HG03469 (cell line): ENCODE measurements at regions not wholly inside any gene's neighbourhood (a gene's known extent, or its start where the extent isn't known, plus 50 kb on each side); places are given as distances from the start of the nearest gene placed in this dataset.
"Not testable (repeated sequence)": the region's sequence is repeated elsewhere in the genome, so short reads cannot be mapped to it uniquely, and the experiment has no call there.

Experiments
- ATAC-seq: cut with Tn5 transposase; IDR thresholded peaks from one replicate; pipeline ENCODE4 v1.9.1; 2021; ENCODE audit warnings: mild to moderate bottlenecking, moderate library complexity, moderate number of reproducible peaks; ENCODE audit not compliant: unreplicated experiment

DNA sequence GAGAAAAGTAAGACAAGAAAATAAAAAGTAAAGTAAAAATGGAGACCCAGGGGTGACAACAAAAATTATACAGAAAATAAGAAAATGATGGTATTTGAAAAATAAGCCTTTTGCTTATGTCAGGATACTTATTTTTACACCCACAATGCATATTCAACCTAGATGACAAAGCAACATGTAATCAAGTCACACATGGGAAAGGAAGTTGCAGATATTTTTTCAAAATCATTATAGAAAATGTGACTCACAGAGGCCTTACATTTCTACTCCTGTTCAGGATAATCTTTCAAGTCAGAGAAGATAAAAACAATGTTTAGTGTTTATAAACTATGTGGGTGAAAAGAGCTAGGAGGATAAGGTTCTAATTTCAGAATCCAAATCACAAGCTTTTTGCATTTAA is 275.3 kb upstream of the UBE2E3 start:
- ATAC-seq, result no peak

DNA sequence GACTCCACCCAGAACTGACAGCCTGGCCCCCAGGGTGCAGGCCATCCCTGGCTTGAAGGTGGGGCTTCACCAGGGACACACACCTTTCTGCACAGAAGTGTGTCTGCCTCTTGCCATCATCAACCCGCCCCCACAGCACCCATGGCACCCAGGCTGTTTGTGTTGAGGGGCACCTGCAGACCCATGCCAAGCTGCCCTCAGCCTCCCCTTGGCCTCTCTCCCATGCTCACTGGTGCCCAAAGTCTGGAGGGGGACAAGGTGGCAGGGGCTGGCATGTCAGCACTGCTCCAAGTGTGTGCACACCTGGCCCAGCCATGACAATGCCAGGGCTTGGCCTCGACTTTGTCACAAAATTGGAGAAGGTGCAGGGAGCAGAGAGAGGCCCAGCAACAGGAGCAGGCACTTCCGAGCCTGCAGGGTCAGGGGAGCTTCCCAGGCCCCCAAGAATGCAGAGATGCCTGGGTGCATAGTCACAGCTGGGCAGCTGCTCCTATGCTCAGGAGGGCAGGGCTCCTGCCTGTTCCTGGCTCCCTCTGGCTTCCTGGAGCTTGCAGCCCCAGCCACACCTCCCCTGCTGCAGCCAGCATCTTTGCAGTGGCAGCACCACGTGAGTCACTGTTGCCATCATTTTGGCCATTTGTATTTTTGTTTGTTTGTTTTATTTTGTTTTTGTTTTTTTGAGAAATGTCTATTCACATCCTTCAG is 280.6 kb upstream of the UBE2E3 start:
- ATAC-seq, result no peak

DNA sequence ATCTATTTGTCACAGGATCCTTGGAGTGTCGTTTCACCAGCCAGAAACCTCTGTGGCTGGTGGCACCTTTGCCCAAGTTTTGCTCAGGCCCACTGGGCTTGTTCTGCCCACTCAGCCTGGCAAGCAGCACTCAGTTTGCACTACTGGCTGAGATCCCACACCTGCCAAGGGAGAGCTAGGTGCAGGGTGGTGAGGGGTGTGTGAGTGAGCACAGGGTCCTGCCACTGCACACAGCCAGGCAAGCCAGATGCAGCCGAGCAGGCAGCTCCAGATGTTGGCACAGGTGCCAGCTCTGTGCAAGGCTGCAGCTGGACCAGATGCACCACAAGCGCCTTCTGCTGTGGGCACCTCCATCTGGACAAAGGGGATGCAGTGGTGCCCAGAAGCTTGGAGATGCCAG is 281.7 kb upstream of the UBE2E3 start:
- ATAC-seq, result no peak

DNA sequence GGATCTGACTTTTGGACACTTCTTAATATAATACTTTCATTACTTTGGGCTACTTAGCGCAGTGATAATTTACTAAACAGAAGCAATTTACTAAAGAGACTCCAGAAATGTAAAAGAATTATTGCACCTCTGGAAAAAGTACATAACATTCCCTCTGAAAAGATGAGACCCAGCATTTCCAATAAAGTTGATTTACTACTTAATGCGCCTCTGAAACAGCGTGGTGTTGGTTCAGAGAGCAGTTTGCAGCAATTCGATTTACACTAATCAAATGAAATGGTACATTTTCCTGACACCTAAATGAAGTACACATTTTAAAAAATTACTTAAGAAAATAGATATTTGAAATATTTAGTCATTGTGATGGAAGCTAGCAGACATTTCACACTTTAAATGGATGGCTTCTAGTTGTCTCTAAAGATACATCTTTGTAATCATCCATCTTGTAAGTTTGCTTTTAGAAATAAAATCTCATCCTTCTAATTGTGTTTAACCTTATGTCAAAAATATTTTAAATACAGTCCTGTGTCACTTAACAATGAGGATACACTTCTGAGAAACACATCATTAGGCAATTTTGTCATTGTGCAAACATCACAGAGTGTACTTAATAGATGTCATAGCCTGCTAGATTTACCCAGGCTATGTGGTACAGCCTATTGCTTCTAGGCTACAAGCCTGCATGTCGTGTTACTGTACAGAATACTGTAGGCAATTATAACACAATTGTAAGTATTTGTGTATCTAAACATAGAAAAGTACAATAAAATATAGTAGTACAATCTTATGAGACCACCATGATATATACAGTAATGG is 284.6 kb upstream of the UBE2E3 start:
- no peak for ATAC-seq

DNA sequence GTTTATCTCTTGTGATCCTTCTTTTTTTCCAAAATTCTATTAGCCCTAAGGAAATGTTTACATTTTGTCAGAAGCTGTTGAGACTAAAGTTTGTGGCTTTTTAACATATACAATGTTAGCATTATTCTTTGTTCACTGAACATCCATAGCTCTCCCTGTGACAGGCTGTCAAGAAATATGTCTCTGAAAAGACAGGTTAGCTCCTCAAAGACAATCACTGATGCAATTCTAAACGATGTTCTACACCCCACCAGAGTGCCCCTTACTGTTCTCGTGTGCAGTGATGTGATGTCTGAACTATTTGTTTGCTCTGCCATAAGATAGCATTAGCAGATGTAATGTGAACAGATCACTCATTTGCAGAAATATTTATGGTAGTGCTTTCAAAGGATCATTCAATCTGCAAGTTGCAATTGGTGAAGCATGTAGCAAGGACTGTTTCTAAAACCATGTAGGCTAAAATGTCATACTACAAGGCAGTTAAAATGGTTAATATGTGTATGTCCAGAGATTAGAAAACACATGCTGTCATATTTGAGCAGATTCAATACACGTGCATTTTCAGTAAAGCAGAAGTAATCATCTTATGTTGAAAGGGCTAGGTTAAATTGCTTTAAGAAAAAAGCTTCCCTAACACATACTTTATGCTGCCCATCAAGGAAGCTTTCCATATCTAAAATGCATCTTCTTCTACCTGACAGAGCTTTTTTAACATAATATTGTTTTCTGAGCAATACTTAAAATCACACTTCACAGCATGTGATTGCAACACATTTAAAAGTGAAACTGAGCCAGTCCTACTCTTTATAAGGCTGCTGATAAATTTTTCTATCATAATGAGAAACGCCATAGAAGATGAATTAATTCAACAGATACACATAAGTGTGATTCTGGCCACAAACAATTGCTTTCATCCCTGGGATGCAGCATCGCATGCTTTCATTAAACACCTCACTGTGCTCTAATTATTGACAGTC is 285.7 kb upstream of the UBE2E3 start:
- ATAC-seq, result no peak

DNA sequence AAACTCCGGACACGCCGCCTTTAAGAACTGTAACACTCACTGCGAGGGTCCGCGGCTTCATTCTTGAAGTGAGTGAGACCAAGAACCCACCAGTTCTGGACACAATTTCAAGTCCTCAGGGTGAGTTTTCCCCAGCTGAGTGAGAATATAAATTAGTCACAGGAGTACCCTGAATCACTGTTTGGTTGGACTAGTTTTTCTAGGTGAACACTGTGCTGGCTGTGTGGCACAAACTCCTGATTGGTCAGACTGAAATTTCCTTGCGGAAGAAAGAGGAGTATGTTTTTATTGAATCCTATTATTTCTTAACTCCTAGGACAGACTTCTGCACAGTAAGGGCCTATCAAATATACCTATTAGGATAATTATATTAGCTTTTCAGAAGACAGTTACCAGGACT is 288.1 kb upstream of the UBE2E3 start:
- ATAC-seq, result no peak

DNA sequence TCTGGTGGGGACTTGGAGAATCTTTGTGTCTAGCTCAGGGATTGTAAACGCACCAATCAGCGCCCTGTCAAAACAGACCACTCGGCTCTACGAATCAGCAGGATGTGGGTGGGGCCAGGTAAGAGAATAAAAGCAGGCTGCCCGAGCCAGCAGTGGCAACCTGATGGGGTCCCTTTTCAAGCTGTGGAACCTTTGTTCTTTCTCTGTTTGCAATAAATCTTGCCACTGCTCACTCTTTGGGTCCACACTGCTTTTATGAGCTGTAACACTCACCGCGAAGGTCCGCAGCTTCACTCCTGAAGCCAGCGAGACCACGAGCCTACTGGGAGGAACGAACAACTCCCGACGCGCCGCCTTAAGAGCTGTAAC is 288.6 kb upstream of the UBE2E3 start:
- ATAC-seq, result not testable (repeated sequence)

DNA sequence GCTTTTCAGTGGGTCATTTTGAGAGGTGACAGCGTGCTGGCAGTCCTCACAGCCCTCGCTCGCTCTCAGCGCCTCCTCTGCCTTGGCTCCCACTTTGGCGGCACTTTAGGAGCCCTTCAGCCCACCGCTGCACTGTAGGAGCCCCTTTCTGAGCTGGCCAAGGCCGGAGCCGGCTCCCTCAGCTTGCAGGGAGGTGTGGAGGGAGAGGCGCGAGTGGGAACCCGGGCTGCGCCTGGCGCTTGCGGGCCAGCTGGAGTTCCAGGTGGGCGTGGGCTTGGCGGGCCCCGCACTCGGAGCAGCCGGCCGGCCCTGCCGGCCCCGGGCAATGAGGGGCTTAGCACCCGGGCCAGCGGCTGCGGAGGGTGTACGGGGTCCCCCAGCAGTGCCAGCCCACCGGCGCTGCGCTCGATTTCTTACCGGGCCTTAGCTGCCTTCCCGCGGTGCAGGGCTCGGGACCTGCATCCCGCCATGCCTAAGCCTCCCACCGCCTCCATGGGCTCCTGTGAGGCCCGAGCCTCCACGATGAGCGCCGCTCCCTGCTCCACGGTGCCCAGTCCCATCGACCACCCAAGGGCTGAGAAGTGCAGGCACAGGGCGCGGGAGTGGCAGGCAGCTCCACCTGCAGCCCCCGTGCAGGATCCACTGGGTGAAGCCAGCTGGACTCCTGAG is 289.1 kb upstream of the UBE2E3 start:
- not testable (repeated sequence) for ATAC-seq

DNA sequence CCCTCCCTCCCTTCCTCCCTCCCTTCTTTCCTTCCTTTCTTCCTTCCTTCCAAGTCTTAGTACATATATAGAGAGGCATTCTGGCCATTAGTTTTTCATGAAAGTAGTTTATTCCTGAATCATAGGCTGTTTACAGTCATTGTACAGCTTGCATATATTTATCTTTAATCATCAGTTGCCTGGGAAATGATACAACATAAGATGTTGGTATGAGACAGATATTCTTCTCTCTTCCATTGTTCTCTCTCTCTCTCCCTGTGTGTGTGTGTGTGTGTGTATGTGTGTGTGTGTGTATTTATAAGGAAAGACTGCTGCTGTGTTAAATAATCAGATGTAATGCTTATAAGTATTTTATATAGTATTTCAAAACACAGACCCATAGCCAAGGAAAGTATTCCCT is 289.8 kb upstream of the UBE2E3 start:
- no peak for ATAC-seq

DNA sequence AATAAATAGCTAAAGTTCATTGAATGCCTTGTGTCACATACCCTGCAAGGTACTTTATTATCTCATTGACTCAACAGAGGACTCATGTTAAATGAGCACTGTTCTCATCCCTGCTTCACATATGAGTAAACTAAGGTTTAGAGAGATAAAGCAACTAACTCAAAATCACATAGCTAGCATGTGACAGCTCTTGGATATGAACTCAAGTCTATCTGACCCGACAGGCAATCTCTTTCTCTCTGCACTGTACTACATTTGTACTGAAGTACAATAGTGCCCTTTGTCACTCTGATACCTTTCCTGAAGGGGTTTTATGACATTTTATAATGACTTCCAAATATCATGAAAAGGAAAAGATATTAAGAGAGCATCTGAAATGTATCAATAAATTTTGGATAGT is 297.5 kb upstream of the UBE2E3 start:
- no peak for ATAC-seq

DNA sequence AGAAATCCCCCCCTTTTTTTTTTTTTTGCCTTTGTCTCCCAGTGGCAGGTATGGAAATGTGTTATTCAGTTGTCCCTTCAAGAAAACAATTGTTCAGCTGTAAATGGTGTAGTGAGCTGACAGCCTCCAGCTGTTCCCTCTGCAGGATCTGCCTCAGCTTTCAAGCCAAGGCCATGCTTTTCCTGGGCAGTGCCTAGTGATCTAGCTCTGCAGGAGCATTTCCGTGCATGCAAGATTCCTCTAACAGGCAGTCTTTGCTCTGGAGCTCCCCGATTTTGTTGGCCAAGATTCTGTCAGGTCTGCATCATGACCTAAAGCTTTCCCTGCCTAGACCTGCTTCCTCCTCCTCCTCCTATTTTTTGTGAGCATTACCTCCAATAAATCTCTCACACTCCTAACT is 300.7 kb upstream of the UBE2E3 start:
- no peak for ATAC-seq

DNA sequence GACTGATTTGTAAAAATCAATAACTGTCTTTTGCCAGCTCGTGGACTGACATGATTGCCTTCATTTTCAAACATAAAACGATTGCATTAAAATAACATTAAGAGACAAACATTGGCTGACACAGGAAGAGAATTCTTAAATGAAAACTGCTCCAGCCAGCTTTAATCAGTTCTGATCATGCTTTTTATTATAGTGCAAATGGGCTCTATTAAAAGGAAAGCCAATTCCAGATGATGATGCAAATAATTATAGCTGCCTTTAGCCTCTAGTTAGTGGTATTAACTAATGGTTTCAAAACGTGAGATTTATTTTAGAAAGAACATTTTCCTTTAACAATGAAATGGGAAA is 301.8 kb upstream of the UBE2E3 start:
- no peak for ATAC-seq

DNA sequence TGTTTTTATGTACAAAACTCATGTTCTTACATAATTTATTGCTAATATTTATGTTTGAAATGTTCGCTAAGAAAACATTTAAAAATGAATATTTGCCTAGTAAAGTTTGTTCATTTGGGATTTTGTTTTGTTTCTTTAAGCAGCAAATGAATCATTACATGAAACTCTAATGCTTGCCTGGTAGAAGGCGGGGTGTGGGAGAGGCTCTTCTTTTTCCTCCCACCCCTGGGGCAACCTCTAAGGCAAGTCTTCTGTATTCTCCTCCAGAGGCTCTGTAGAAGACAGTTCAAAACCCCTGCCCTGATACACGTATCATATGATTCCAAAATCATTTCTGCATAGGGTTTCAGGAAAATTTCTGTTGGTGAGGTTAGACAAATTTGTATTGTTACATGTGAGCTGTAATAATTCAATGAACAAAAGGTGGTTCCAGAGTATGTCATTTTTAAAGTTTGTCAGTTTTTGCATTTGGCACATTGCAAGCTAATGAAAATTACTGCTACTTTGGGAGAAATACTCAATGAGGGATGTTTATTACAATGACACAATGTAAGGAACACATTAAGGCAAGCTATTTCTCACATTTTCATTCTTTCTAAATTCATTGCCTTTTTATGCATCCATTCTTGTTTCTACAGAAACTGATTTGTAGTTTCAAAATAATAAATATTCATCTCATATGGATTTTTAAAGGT is 302.3 kb upstream of the UBE2E3 start:
- ATAC-seq, result no peak

DNA sequence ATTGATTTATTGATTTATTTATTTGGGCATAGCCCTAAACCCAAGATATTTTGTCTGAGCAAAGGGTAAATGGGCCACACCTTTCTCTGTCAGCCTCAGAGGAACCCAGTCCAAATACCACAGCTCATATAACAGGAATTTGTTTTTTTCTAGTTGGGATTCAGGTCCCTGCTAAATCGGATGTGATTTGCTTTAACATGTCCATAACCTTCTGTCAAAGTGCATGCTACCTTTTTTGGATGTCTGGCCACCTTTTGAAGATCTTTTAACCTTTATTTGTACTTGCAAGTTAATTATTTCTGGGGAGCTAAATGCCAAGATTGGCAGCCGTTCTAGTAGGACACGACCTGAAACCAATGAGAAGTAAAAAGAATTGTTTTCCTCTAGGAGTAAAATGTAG is 303.2 kb upstream of the UBE2E3 start:
- ATAC-seq, result no peak

DNA sequence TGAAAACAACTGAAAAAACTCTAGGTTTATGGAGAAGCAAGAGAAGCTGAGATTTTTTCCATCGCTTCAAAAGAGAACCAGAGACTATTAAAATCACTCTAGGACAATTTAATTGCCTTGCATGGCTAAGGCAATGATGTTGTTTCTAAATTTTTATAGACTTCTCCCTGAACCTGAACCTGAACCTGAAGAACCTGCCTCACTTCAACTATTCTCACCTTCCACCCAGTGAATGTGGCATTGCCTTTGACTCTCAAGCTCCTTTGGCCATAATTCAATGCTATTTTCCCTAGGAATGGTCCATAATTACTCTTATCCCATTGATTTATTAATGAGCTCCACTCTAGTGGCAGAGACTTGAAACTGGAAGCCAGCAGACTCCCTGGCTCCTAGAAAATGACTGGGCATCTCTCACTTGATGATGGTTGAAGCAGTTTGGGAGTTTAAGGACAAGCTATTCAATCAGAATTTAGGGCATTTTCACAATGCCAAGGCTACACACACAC is 303.8 kb upstream of the UBE2E3 start:
- ATAC-seq, result no peak

DNA sequence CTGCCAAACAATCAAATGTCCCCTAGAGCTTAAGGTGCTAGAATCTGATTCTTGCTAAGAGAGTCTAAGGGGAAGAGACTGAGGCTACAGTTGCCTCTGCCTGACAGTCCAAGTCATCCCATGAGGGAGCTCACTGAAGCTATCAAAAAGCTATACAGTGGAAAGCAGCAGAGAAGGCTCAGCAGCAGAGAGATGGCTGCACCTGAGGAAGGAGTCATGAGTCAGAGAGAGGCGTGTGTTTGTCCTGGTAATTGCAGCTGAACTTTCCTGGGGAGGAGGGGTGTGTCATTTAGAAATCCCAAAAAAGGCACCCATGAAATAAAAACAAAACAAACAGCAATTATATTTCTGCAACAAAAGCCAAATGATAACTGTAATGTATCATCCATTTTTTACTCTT is 305.2 kb upstream of the UBE2E3 start:
- ATAC-seq, result no peak

DNA sequence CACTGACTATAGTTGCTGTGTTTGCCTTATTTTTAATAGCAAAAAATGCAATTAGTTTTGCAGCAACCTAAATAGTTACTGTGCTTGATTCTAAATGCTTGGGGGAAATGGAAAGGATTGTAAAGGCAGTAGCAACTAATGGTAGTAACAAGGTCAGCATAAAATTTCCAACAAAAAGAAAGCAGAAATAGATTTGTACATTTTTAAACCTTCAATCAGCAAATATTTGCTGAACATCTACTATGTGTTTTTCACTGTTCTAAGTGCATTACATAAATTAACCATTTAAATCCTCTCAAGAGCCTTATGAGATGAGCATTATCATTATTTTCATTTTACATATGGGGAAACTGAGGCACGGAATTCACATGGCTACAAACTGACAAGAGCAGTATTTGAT is 308.0 kb upstream of the UBE2E3 start:
- no peak for ATAC-seq

DNA sequence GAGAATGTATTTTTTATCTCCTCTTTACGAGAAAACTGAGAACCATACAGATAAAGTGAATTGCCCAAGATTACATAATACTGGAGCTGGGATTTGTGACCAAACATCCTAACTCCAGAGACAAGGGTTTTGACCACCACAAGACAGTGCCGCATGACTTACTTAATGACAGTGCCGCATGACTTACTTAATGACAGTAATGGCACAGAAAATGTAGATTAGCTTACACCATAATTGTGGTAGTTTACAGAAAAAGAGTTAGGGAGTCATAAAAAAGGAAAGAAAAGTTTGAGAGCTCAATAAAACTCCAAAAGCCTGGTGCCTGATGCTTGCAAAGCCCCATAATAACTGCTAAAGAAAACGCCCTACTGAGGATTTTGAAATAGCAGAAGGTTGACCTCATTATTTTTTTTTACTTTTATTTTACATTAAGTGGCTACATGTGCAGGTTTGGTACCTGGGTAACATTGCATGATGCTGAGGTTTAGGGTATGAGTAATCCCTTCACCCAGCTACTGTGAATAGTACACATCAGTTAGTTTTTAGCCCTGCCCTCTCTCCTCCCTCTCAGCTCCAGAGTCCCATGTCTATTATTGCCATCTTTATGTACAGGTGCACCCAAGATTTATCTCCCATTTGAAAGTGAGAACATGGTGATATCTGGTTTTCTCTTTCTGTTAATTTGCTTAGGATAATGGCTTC is 310.0 kb upstream of the UBE2E3 start:
- ATAC-seq, result no peak

DNA sequence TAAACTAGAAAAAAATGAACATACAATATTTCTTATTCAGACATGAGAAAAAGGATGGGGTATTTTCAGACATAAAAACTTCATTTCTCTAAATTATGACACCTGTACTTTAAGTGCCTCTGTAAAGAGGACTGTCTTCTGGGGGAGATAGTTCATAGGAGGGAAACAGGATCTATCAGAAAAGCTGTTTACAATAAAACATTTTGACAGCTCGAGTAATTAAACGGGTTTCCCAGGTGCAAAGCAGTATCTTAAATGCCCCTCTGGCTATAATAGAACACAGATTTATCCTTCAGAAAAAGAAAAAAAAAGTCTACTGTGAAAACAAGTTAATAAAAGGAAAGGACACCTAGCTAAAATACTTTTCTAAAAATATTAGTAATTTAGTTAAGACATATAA is 311.4 kb upstream of the UBE2E3 start:
- no peak for ATAC-seq

DNA sequence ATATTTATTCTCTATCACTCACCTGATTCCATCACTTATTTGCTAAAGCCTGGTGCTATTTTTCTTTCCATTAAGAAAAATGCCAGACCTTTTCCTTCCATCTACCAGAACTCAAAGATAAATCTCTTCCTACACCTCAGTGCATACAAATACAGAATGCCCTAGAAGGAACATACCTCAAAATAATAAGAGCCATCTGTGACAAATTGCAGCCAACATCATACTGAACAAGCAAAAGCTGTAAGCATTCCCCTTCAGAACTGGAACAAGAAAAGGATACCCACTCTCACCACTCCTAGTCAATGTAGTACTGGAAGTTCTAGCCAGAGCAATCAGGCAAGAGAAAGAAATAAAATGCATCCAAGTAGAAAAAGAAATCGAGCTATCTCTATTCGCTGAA is 315.9 kb upstream of the UBE2E3 start:
- ATAC-seq, result no peak
